ENCODE measurements at regions not wholly inside any gene's neighbourhood (a gene's known extent, or its start where the extent isn't known, plus 50 kb on each side); places are given as distances from the start of the nearest gene placed in this dataset.
"Not testable (repeated sequence)": the region's sequence is repeated elsewhere in the genome, so short reads cannot be mapped to it uniquely, and the experiment has no call there.

- not testable (repeated sequence) for DNase-seq
Observed at GRCh38 chr1:95297906-95298305, 63.9 kb downstream of the RWDD3 start.

- DNase-seq, result no peak
Observed at GRCh38 chr1:95301091-95301490, 67.1 kb downstream of the RWDD3 start.

- DNase-seq, result no peak
Observed at GRCh38 chr1:95301614-95302013, 67.6 kb downstream of the RWDD3 start.

GRCh38 chr1:95304803-95305202 lies 70.8 kb downstream of the RWDD3 start:
- no peak for DNase-seq

GRCh38 chr1:95308276-95309030 lies 74.4 kb downstream of the RWDD3 start:
- DNase-seq, result no peak

- no peak for DNase-seq
Observed at GRCh38 chr1:95309031-95309471, 75.0 kb downstream of the RWDD3 start.

GRCh38 chr1:95311014-95311413 lies 77.0 kb downstream of the RWDD3 start:
- DNase-seq, result no peak

GRCh38 chr1:95311762-95312161 lies 77.8 kb downstream of the RWDD3 start:
- DNase-seq, result no peak

- no peak for DNase-seq
Observed at GRCh38 chr1:95312181-95312580, 78.2 kb downstream of the RWDD3 start.

GRCh38 chr1:95313527-95313926 lies 79.5 kb downstream of the RWDD3 start:
- DNase-seq, result no peak

GRCh38 chr1:95321531-95321930 lies 87.5 kb downstream of the RWDD3 start:
- no peak for DNase-seq

GRCh38 chr1:95323123-95323522 lies 89.1 kb downstream of the RWDD3 start:
- DNase-seq, result no peak

- no peak for DNase-seq
Observed at GRCh38 chr1:95325349-95325748, 91.3 kb downstream of the RWDD3 start.

GRCh38 chr1:95326023-95326422 lies 92.0 kb downstream of the RWDD3 start:
- no peak for DNase-seq

DNA sequence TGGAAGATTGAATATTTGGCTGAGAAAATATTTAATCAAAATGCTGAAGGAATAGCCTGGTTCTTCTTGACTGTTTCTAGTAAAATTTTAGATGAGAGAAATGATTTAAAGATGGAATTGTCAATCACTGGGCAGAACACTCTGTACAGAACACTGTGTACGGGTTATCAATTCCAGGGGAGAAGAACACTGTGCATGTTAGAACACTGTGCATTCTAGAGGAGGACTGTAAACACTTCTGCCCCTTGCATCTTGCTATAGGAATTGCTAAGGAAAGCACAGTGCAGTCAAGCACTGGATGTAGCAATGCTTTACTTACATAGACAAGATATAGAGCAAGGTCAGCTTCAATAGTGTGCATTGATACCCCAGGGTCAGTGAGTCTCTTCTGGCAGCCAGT lies 98.7 kb downstream of the RWDD3 start:
- DNase-seq, result no peak

DNA sequence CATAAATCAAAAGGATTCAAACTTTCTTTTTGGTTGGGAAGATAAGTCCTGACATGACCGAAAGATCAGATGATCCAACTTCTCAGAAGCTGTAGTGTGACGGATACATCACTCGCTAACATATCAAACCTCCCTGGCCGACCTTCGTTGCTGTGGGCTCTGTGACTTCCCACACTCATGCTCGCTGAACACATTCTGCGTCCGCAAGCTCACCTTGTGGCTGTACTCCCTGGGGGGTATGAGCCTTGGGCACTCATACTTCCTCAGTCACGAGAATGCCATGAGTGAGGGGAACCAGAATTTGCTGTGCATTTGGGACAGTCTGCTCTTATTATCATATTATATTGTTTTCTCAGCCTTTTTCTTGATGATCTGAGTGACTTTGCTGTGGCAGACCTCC lies 105.4 kb downstream of the RWDD3 start:
- no peak for DNase-seq

- DNase-seq, result no peak
Observed at GRCh38 chr1:95340061-95340460, 106.1 kb downstream of the RWDD3 start.

DNA sequence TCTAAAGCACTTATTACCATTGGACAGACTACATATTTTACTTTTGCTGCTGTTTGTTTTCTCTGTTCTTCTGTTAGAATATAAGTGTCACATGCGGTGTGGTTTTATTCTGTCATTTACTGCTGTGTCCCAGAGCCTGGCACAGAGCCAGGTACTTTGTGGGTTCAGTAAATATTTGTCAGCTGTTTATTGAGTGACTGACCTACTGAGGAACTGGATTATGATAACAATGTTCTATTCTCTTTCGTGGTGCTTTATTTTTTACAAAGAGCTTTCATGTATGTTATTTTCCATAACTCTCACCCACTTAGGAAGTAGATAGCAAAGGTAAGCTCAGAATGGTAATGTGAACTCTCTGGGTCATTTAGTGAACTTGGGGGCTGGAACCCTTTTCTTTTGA lies 118.8 kb downstream of the RWDD3 start:
- DNase-seq, result no peak

GRCh38 chr1:95353194-95353593 lies 119.2 kb downstream of the RWDD3 start:
- no peak for DNase-seq

- no peak for DNase-seq
Observed at GRCh38 chr1:95364546-95364945, 130.5 kb downstream of the RWDD3 start.

DNA sequence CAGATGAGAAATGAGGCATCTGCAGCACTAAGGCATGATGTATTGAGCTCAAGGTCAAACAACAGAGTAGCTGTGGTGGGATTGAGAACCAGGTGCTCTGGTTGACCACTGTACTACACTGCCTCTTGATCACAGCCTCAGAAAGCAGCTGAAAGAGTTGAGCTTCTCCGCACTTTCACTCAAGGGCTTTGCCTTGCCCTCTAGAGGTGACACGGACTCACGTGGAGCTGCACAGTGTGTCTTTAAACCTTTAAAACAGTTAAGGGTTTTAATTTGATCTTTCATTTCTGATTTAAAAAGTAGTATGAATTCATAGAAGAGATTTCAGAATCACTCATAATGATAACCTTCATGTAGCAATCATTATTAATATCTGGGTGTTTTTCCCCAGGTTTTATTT lies 132.5 kb downstream of the RWDD3 start:
- DNase-seq, result no peak

- DNase-seq, result no peak
Observed at GRCh38 chr1:95368178-95368577, 134.2 kb downstream of the RWDD3 start.

DNA sequence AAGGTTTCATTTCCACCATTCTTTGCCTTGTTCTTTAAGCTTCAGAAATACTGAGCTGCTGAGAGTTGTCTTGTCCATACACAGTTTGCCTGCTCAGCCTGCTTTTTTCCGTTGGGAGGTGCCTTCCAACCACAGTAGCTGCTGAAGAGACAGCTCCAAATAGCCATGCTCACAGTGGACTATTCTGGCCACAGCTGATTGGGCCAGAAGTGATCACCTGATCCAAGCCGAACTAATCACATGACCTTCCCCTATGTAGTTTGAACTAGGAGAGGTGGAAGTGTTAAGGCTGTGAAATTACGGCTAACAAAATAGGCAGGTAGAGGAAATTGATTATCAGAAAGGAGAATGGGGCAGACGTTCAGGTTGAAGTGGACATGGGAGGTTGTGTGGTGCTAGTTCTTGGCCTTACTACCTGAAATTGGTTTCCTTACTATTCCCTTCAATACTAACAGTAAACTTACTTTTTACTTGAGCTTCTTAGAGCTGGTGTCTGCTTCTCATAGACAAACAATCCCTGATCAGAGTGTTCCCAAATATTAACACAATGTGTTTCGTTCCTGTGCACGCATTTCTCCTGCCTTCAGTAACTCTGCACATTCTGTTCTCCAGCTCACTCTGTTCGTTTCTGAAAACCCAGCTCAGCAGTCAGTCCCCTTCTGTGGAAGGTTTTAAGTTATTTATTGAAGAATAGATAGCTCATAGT lies 136.1 kb downstream of the RWDD3 start:
- DNase-seq, result no peak

Measured in T-helper 1 cell (primary cell).